ENCODE measurements at regions not wholly inside any gene's neighbourhood (a gene's known extent, or its start where the extent isn't known, plus 50 kb on each side); places are given as distances from the start of the nearest gene placed in this dataset.

DNA sequence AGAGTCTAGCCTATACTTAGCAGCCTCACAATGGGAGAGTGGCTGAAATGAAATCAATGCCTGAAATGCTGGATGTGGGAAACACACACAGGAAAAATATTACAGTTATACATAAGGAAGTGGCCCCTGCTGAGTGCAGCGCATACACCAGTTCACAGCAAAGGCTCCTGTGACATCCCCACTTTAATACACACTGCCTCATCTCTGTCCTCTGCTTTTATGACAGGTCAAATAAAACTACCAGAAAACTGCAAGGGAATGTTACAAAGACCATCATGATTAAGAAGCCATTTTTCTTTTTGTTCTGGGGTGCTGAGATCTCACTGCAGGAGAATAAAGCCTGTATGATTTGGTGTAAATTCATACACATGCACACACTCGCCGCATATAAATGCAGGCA lies 214.3 kb downstream of the ARRDC4 start:
- H3K4me3 Mint-ChIP-seq, result no peak overlapping the region
- H3K4me1 Mint-ChIP-seq, result peaks cover 0 to 2% (median 1%) of the 10 kb centered on the region in 3 donors
- no peaks in the 10 kb centered on the region for H3K36me3 Mint-ChIP-seq
- peaks cover 1% of the 10 kb centered on the region for H3K27me3 Mint-ChIP-seq
- no peaks in the 10 kb centered on the region for H3K9me3 Mint-ChIP-seq
- H3K27ac Mint-ChIP-seq, result no peak overlapping the region

DNA sequence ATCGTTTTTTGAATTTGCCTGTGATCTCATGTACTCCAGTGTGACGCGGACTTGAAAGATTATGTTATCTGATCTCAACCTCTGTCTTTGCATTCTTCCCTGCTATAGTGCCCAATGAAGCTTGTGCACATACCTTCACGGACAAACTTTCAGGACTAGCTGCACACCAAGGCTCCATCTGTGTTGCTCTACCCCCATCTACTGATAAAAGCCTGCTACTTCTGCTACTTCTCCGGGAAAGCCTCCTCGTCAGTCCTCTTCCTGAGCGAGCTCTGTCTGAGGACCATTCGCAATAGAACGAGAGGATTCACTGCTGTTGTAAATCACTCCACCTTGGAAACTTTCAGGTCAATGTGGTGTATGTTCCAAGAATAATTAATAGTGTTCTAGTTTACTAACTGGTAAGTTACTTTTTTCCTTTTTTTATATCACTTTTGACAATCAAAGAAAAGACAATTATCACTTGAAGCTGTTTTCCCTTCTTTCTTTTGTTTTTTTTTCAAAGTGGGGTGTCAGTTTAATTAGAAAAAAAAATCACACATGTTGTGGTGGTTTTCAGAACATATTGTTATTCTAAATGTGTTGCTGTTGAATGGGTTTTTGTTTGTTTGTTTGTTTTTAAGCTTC lies 217.6 kb downstream of the ARRDC4 start:
- H3K4me3 Mint-ChIP-seq, result no peak overlapping the region
- peaks cover 0 to 2% (median 1%) of the 10 kb centered on the region in 3 donors for H3K4me1 Mint-ChIP-seq
- no peaks in the 10 kb centered on the region for H3K9me3 Mint-ChIP-seq
- peaks cover 3% of the 10 kb centered on the region for H3K27me3 Mint-ChIP-seq
- H3K36me3 Mint-ChIP-seq, result no peaks in the 10 kb centered on the region
- peak overlapping the region in 1 of 3 donors; percentile 21 for H3K27ac Mint-ChIP-seq

DNA sequence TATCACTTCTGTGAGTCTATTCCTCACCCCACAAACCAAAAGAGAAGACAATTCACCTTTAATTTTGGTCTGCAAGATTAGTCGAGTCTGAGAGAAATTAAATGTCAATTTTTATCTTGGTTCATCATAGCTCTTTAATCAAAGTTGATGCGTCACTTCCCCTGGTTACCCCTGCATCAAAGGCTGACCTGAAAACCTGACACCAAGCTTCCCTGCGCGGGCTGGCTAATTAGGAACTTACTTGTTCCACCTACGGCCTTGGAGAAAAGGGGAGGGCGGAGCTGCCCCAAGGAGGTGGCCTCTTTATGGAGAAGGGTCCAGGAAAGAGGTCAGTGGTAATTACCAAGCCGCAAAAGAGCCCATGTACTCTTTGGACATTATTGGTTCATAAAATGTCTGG lies 218.4 kb downstream of the ARRDC4 start:
- H3K4me3 Mint-ChIP-seq, result no peak overlapping the region
- H3K36me3 Mint-ChIP-seq, result no peaks in the 10 kb centered on the region
- peaks cover 0 to 2% (median 1%) of the 10 kb centered on the region in 3 donors for H3K4me1 Mint-ChIP-seq
- no peak overlapping the region for H3K27ac Mint-ChIP-seq
- H3K9me3 Mint-ChIP-seq, result no peaks in the 10 kb centered on the region
- peaks cover 3% of the 10 kb centered on the region for H3K27me3 Mint-ChIP-seq

DNA sequence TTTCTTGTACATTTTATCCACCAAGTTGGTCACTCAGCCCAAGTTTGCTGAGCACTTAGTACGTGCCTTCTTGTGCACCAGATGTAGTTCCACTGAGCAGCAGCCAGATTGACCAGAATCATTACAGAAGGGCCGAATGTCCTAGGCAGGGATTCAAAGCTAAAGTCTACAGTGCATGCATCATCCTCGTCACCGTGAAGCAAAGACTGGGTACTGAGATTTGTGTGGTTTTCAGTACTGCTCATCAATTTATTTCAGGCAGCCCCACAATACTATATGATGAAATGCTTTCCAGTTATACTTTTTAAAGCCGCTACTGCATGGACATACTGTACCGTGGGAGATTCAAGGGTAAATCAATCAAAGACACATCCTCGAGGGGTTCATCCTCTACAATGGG lies 227.0 kb downstream of the ARRDC4 start:
- H3K4me3 Mint-ChIP-seq, result no peak overlapping the region
- no peak overlapping the region for H3K27ac Mint-ChIP-seq
- H3K36me3 Mint-ChIP-seq, result no peaks in the 10 kb centered on the region
- H3K27me3 Mint-ChIP-seq, result no peaks in the 10 kb centered on the region
- H3K4me1 Mint-ChIP-seq, result peaks cover 0 to 1% (median 0%) of the 10 kb centered on the region in 3 donors
- H3K9me3 Mint-ChIP-seq, result peaks cover 2 to 4% (median 3%) of the 10 kb centered on the region in 3 donors

DNA sequence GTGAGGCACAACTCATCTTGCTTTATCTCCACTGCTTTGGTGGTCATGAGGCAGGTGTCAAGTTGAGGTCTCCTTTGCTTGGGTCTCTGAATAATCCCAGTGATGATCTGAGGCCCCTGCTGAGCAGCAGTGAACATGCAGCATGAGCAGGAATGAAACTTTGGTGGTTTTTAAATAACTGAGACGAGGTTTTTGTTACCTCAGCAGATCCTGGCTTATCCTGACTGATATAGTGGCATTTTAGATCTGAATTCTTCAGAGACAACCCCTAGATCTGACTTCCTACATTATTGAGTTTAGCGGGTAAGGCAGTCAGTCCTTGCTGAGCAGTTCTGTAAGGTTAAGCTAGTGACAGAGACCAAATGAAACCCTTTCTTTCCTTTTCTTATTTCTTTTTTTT lies 230.4 kb downstream of the ARRDC4 start:
- Mint-ChIP-seq H3K36me3 (no peaks in the 10 kb centered on the region), H3K4me1 (peaks cover 0 to 1% (median 0%) of the 10 kb centered on the region in 3 donors), H3K9me3 (peaks cover 2 to 3% (median 2%) of the 10 kb centered on the region in 3 donors), H3K27me3 (no peaks in the 10 kb centered on the region), H3K27ac (no peak overlapping the region), H3K4me3 (no peak overlapping the region)

DNA sequence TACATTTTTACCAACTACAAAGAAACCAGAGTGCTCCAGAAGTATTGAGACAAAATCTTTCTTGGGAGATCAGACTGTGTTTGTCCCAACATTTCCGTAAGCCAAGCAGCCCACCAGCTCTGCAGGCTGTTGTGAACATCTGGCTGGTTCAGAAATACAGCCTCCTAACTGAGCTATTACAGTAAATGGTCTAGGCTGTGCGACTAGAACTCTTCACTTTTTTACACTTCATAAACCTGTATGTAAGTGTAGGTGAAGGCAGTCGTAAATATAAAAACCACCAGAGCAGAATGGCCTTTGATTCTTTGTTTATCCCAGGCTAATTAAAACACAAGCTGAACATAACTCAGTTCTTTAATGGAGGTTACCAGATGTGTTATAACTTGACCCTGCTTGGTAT lies 235.3 kb downstream of the ARRDC4 start:
- no peak overlapping the region for H3K4me3 Mint-ChIP-seq
- H3K9me3 Mint-ChIP-seq, result peaks cover 0 to 2% (median under 1%) of the 10 kb centered on the region in 3 donors
- H3K27me3 Mint-ChIP-seq, result no peaks in the 10 kb centered on the region

DNA sequence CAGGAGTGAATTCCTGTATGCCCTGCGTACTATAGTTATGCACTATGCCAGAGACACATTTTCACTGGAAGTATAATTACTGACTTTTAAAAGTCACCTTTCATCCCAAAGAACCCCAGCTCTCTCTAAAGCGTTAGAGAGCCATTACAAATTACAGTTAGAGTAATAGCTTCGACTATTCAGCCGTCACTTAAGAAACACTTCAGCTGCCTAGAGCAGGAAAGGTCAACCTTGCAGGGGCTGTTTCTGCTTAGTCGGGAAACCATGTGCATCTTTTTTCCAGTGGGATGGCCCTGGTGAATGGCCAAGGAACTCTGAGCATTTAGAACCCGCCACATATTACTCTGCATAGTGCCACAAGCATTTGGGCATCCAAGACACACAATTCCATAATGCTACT lies 235.9 kb downstream of the ARRDC4 start:
- Mint-ChIP-seq H3K27me3 (no peaks in the 10 kb centered on the region), H3K27ac (no peak overlapping the region), H3K4me3 (no peak overlapping the region), H3K4me1 (no peaks in the 10 kb centered on the region), H3K36me3 (no peaks in the 10 kb centered on the region), H3K9me3 (peaks cover 0 to 2% (median 0%) of the 10 kb centered on the region in 3 donors)

More for the DNA sequence above, 235.3 kb downstream of the ARRDC4 start:
- Mint-ChIP-seq H3K36me3 (no peaks in the 10 kb centered on the region), H3K27ac (no peak overlapping the region), H3K4me1 (no peaks in the 10 kb centered on the region)

DNA sequence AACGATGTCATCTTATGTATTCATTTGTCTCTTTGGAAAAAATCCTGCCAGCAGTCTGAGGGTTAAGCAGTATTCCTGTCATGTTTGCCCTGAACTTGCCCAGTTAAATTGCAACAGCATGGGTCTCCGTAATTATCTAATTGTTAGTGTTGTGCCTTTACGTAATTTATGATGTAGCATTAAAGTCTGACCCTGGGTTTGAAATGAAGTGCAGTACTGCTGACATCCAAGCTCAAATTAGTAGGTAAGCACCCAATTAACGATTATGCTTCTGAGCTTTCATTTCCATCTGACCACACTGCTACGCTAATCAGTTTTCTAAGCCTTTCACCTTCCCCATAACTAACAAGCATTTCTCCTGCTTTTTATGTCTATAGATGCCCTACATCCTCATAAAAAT lies 241.8 kb downstream of the ARRDC4 start:
- Mint-ChIP-seq H3K27me3 (no peaks in the 10 kb centered on the region), H3K4me3 (no peak overlapping the region), H3K4me1 (no peaks in the 10 kb centered on the region), H3K36me3 (no peaks in the 10 kb centered on the region), H3K27ac (no peak overlapping the region), H3K9me3 (no peaks in the 10 kb centered on the region)

DNA sequence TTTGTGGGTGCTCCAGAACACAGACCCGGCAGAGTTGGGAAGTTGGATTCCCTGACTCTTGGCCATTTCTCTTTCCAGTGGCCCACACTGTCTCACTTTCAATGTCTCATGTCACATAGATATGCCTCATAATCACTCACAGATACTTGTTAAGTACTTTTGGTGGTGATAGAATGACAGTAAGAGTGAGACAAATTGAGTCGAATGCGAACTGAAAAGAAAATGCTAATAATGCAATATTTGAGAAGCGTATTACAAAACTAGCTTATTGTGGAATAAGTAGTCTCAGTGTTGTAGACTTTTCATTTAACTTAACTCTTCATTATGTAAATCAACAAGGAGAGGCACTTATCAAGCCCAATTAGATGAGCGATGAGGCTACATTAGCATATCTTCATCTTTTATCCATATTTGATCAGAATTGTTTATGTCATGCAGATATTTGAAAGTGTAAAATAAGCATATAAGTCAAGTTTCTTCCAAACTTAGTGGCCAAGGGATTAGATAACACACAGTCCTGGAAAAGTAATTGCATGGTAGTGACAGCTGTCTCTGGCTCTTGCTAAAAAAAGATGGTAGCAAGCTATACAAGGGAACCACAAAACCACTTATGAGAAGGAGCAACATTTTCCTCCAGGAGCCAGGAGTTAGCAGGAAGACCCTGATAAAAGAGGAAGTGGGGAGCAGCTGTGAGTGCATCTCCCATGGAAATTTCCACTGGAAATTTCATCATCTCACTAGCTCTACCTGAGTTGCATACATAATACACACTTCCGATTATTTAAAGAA lies 243.6 kb downstream of the ARRDC4 start:
- Mint-ChIP-seq H3K4me1 (no peaks in the 10 kb centered on the region), H3K4me3 (no peak overlapping the region), H3K27ac (no peak overlapping the region), H3K27me3 (no peaks in the 10 kb centered on the region), H3K36me3 (no peaks in the 10 kb centered on the region), H3K9me3 (no peaks in the 10 kb centered on the region)

DNA sequence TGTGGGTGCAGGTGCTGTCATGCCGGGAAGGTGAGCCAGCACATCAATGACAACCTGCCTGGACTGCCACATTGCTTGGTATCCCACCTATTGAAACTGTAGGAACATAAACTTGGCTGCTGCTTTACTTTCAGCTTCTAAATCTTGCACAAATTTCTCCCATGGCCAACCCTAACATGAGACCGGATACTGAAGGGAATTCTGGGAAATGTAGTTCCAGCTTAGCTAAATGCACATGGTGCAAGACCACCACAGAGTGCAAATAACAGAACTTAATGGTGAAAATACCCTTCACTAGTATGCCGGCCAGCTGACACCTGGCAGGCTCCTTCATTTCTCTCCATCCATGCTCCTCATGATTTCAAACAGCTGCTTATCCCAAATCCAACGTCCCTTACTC lies 247.4 kb downstream of the ARRDC4 start:
- H3K4me1 Mint-ChIP-seq, result no peaks in the 10 kb centered on the region
- peaks cover 0 to 2% (median 0%) of the 10 kb centered on the region in 3 donors for H3K9me3 Mint-ChIP-seq
- no peaks in the 10 kb centered on the region for H3K36me3 Mint-ChIP-seq
- H3K27me3 Mint-ChIP-seq, result no peaks in the 10 kb centered on the region
- no peak overlapping the region for H3K4me3 Mint-ChIP-seq
- H3K27ac Mint-ChIP-seq, result no peak overlapping the region

DNA sequence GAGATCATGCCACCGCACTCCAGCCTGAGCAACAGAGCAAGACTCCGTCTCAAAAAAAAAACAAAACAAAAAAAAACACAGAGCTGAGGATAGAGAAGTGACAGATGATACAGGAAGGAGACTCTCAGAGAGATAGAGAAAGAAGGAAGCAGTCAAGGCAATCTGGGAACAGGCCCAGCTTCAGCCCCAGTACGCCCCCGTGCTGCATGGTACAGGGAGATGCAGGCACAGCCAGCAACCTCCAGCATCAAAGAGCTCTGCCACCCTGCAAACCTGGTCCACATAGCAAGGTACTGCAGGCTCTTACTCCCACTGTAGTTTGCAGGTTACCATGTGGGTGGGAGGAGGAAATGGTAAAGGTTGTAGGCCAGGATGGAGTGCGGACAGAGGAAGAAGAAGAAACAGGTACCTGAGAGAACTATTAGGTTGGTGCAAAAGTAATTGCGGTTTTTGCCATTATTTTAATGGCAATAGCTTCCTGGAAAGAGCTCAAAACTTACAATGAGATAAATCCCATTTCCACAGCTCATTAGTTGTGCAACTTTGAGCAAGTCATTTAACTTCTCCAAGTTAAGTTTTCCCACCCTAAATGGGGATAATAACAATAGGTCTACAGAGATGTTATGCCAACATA lies 253.0 kb downstream of the ARRDC4 start:
- Mint-ChIP-seq H3K36me3 (no peaks in the 10 kb centered on the region), H3K4me1 (no peaks in the 10 kb centered on the region), H3K27me3 (no peaks in the 10 kb centered on the region), H3K9me3 (peaks cover 4 to 9% (median 5%) of the 10 kb centered on the region in 3 donors), H3K4me3 (no peak overlapping the region), H3K27ac (no peak overlapping the region)

DNA sequence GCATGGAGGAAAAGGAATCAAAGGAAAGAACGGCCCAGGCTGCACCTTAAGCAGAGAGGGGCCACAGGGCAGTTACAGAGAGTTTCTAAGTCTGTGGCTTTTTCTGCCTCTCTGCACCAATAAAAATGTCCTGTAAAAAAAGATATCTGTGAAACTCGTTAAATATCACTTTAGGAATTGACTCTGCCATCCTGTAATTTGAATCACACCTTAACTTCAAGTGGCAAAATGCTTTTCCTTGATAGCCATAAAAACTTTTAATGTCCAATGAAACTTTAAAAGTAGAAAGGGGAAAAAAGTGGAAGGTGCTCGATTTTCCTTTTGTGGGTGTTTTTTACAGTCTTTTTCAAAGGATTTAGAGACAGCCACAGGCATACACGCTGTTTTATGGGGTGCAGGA lies 255.7 kb downstream of the ARRDC4 start:
- Mint-ChIP-seq H3K27ac (no peak overlapping the region), H3K4me1 (no peaks in the 10 kb centered on the region), H3K27me3 (no peaks in the 10 kb centered on the region), H3K4me3 (no peak overlapping the region), H3K9me3 (peaks cover 2 to 9% (median 5%) of the 10 kb centered on the region in 3 donors), H3K36me3 (no peaks in the 10 kb centered on the region)

DNA sequence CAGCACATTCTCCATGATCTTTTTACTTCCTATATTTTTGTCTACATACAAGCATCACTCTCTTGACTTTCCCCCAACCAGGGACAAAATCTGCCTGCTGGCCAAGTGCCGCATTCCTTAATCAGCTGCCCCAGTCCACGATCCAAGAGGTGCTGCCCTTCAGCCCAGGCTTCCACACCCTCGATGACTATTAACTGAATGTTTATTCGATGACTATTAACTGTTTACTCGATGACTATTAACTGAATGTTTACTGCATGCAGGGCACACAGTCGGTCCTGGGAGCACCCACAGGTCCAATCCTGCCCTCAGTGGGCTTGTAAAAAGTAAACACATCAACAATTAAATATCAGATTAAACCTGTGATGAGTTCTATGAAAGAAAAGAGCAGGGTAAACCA lies 256.9 kb downstream of the ARRDC4 start:
- Mint-ChIP-seq H3K4me3 (no peak overlapping the region), H3K36me3 (no peaks in the 10 kb centered on the region)

DNA sequence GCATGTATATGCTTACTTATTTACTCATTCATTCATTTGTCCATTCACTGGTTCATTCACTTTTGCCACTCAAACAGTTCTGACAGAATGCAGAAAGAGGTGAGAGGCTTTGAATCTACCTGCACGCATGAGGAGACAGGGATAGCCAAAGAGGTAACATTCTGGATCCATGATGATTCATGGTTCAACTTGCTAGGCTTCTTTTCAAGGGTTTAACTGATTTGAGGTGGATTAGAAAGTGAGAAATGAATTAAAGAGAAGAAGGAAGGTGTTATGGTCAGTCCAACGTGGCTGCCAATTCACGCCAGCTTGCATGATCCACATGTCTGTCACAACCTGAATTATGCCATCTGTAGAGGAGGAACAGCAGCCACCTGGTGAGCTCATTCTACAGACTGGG lies 260.6 kb downstream of the ARRDC4 start:
- H3K36me3 Mint-ChIP-seq, result no peaks in the 10 kb centered on the region
- no peak overlapping the region for H3K27ac Mint-ChIP-seq
- no peak overlapping the region for H3K4me3 Mint-ChIP-seq
- no peaks in the 10 kb centered on the region for H3K4me1 Mint-ChIP-seq
- H3K27me3 Mint-ChIP-seq, result no peaks in the 10 kb centered on the region
- H3K9me3 Mint-ChIP-seq, result peaks cover 0 to 3% (median 0%) of the 10 kb centered on the region in 3 donors

More for the DNA sequence above, 256.9 kb downstream of the ARRDC4 start:
- Mint-ChIP-seq H3K27ac (no peak overlapping the region), H3K27me3 (no peaks in the 10 kb centered on the region), H3K4me1 (no peaks in the 10 kb centered on the region), H3K9me3 (peaks cover 4 to 9% (median 5%) of the 10 kb centered on the region in 3 donors)

DNA sequence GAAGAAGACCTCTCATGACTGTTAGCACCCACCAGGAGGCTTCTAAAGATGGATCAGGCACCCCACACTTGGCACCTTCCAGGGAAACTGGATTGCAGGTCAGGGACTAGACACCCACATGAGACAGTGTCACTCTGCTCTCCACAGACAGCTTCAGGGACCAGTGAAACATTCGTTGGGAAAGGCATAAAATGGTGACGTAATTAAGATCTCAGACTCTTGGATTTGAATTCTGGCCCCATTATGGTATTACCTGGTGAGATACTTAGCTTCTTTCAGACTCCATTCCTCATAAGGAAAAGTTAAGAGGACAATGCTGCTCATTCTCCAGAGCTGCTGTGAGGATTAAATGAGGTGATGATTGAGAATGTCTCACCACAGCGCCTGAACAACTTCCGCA lies 261.1 kb downstream of the ARRDC4 start:
- Mint-ChIP-seq H3K36me3 (no peaks in the 10 kb centered on the region), H3K4me3 (peak overlapping the region in 1 of 4 donors; percentile 23), H3K9me3 (peaks cover 0 to 4% (median 0%) of the 10 kb centered on the region in 3 donors), H3K27me3 (no peaks in the 10 kb centered on the region), H3K4me1 (no peaks in the 10 kb centered on the region), H3K27ac (no peak overlapping the region)
